GM23338 (cell line): ENCODE measurements at regions not wholly inside any gene's neighbourhood (a gene's known extent, or its start where the extent isn't known, plus 50 kb on each side); places are given as distances from the start of the nearest gene placed in this dataset.

ENCODE experiments used
- ATAC-seq: fragments of 200-7000 bp; cut with Tn5 transposase; 3 replicates; pipeline ENCODE4 v1.9.1; 2020
- DNase-seq: peaks from one replicate; pipeline ENCODE4 v3.0.0-alpha.2; 2015; ENCODE audit warnings: low spot score
- H2AFZ ChIP-seq: fragments of 200-600 bp; sonication (generic); 2 replicates; pipeline ENCODE4 v1.8.0; 2016; ENCODE audit warnings: antibody characterized with exemption, mild to moderate bottlenecking, moderate library complexity
- H3F3A ChIP-seq: fragments of 200-600 bp; sonication (generic); replicated peaks from 2 replicates; pipeline ENCODE4 v1.8.0; 2017; ENCODE audit warnings: antibody characterized with exemption, mixed run types, low read depth
- H3K27ac ChIP-seq: fragments of 200-600 bp; sonication (generic); 2 replicates; pipeline ENCODE4 v1.6.1; 2016; ENCODE audit warnings: low read depth
- H3K27me3 ChIP-seq: fragments of 200-600 bp; sonication (generic); 2 replicates; pipeline ENCODE4 v1.8.0; 2016; ENCODE audit warnings: mild to moderate bottlenecking, mixed run types, moderate library complexity; ENCODE audit not compliant: insufficient read depth
- H3K36me3 ChIP-seq: fragments of 200-600 bp; sonication (generic); 2 replicates; pipeline ENCODE4 v1.8.0; 2016; ENCODE audit warnings: mild to moderate bottlenecking; ENCODE audit not compliant: insufficient read depth
- H3K4me1 ChIP-seq: fragments of 200-600 bp; sonication (generic); 2 replicates; pipeline ENCODE4 v1.8.0; 2016; ENCODE audit warnings: mild to moderate bottlenecking, moderate library complexity; ENCODE audit not compliant: insufficient read depth
- H3K4me2 ChIP-seq: fragments of 200-600 bp; sonication (generic); 2 replicates; pipeline ENCODE4 v1.7.1; 2017; ENCODE audit warnings: mixed run types
- H3K4me3 ChIP-seq: fragments of 200-600 bp; sonication (generic); 2 replicates; pipeline ENCODE4 v1.6.1; 2016; ENCODE audit warnings: mixed run types
- H3K79me2 ChIP-seq: fragments of 200-600 bp; sonication (generic); replicated peaks from 2 replicates; pipeline ENCODE4 v1.8.0; 2017; ENCODE audit warnings: mild to moderate bottlenecking; ENCODE audit not compliant: insufficient read depth
- H3K9me2 ChIP-seq: fragments of 200-600 bp; sonication (generic); 2 replicates; pipeline ENCODE4 v1.8.0; 2017; ENCODE audit not compliant: insufficient read depth
- H4K20me1 ChIP-seq: fragments of 200-600 bp; sonication (generic); replicated peaks from 2 replicates; pipeline ENCODE4 v1.8.0; 2017; ENCODE audit warnings: mild to moderate bottlenecking; ENCODE audit not compliant: insufficient read depth
- H3K27ac Mint-ChIP-seq: 2 replicates; pipeline ENCODE4 v1.8.0; 2020; ENCODE audit warnings: inconsistent platforms, mild to moderate bottlenecking, moderate library complexity, mixed read lengths
- H3K27me3 Mint-ChIP-seq: 3 replicates; pipeline ENCODE4 v1.8.0; 2022; ENCODE audit warnings: low read depth, mild to moderate bottlenecking, moderate library complexity, mixed read lengths, inconsistent platforms; ENCODE audit not compliant: insufficient read depth, poor library complexity
- H3K36me3 Mint-ChIP-seq: 3 replicates; pipeline ENCODE4 v1.8.0; 2021; ENCODE audit warnings: low read depth, mild to moderate bottlenecking, inconsistent platforms, moderate library complexity, mixed read lengths
- H3K4me1 Mint-ChIP-seq: 3 replicates; pipeline ENCODE4 v1.8.0; 2020; ENCODE audit warnings: mild to moderate bottlenecking, inconsistent platforms, mixed read lengths
- H3K4me3 Mint-ChIP-seq: 3 replicates; pipeline ENCODE4 v1.8.0; 2021; ENCODE audit warnings: moderate library complexity, mild to moderate bottlenecking, inconsistent platforms, mixed read lengths
- H3K9me3 Mint-ChIP-seq: 3 replicates; pipeline ENCODE4 v1.8.0; 2020; ENCODE audit warnings: moderate library complexity, mild to moderate bottlenecking, inconsistent platforms, mixed read lengths
- ETS1 ChIP-seq: IDR thresholded peaks from 2 replicates; pipeline ENCODE4 v1.6.1; 2016; ENCODE audit warnings: antibody characterized with exemption
- EZH2phosphoT487 ChIP-seq: fragments of 200-600 bp; sonication (generic); IDR thresholded peaks from one replicate; pipeline ENCODE4 v1.8.1; 2018; ENCODE audit warnings: antibody characterized with exemption; ENCODE audit not compliant: unreplicated experiment
- JUNB ChIP-seq: IDR thresholded peaks from one replicate; pipeline ENCODE4 v1.6.1; 2016; ENCODE audit warnings: antibody characterized with exemption; ENCODE audit not compliant: unreplicated experiment
- NANOG ChIP-seq: IDR thresholded peaks from 2 replicates; pipeline ENCODE4 v1.6.1; 2016; ENCODE audit warnings: antibody characterized with exemption, borderline replicate concordance
- REST ChIP-seq: IDR thresholded peaks from one replicate; pipeline ENCODE4 v1.6.1; 2018; ENCODE audit warnings: antibody characterized with exemption; ENCODE audit not compliant: unreplicated experiment
- ZNF114 ChIP-seq: fragments of 250-450 bp; sonication (Bioruptor Pico); IDR thresholded peaks from 2 replicates; pipeline ENCODE4 v1.5.0; 2020; ENCODE audit warnings: mild to moderate bottlenecking, moderate library complexity
- ZNF331 ChIP-seq: fragments of 250-450 bp; sonication (Bioruptor Pico); IDR thresholded peaks from 2 replicates; pipeline ENCODE4 v1.5.0; 2020; ENCODE audit warnings: low read depth, mild to moderate bottlenecking, moderate library complexity

GRCh38 chr12:103205906-103206305, 248.4 kb downstream of the ASCL1 start (continued):
- TF ChIP-seq ETS1 (no peak), EZH2phosphoT487 (no peak), REST (no peak)

DNA sequence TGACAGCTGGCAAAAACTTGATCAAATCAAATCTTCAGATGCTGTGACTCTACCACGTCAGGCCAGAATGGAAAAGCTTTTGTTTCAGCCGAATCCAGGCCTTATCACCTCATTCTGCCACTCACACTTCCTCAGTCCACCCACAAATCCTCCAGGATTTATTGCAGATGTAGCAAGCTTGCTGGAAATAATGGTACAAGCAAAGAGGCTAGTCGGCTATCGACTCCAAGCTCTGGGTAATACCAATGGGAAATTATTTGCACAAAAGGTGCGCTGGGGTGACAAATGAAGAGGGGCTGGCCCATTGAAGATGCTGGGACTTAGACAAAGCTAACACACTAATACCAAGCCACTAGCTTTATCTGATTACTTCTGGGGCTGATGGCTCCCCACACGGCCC, 250.5 kb downstream of the ASCL1 start:
- H3K27me3 Mint-ChIP-seq: no peaks in the 10 kb centered on the region
- H3K79me2 ChIP-seq: no peaks in the 10 kb centered on the region
- no peaks in the 10 kb centered on the region for H3K36me3 Mint-ChIP-seq
- no peaks in the 10 kb centered on the region for H4K20me1 ChIP-seq
- H3K4me1 Mint-ChIP-seq: no peaks in the 10 kb centered on the region
- peaks cover 6% of the 10 kb centered on the region for H3K9me2 ChIP-seq
- no peak overlapping the region for H3K4me2 ChIP-seq
- no peak overlapping the region for H3K4me3 ChIP-seq
- no peak overlapping the region for H3K4me3 Mint-ChIP-seq
- no peaks in the 10 kb centered on the region for H3K27me3 ChIP-seq
- ATAC-seq (no peak), DNase-seq (no peak)
- H3K9me3 Mint-ChIP-seq: no peaks in the 10 kb centered on the region
- H3K27ac ChIP-seq: no peak overlapping the region
- no peak for TF ChIP-seq ZNF331 (CRISPR knock-in tag)
- no peak for TF ChIP-seq JUNB
- no peak for TF ChIP-seq ETS1
- no peaks in the 10 kb centered on the region for H3K36me3 ChIP-seq
- no peak overlapping the region; the same call in 1 of the 2 replicates for H2AFZ ChIP-seq
- H3K4me1 ChIP-seq: no peaks in the 10 kb centered on the region
- no peaks in the 10 kb centered on the region for H3F3A ChIP-seq
- no peak overlapping the region for H3K27ac Mint-ChIP-seq

- DNase-seq (no peak), ATAC-seq (no peak)
- Histone ChIP-seq H2AFZ (no peak overlapping the region), H3K79me2 (no peaks in the 10 kb centered on the region), H3K27me3 (no peaks in the 10 kb centered on the region), H3K27ac (no peak overlapping the region), H3K4me3 (no peak overlapping the region), H3K4me2 (no peak overlapping the region), H3K9me2 (peaks cover 8% of the 10 kb centered on the region), H4K20me1 (no peaks in the 10 kb centered on the region), H3K4me1 (no peaks in the 10 kb centered on the region), H3F3A (no peaks in the 10 kb centered on the region), H3K36me3 (no peaks in the 10 kb centered on the region)
- Mint-ChIP-seq H3K9me3 (no peaks in the 10 kb centered on the region), H3K27ac (no peak overlapping the region), H3K36me3 (no peaks in the 10 kb centered on the region), H3K4me1 (no peaks in the 10 kb centered on the region), H3K4me3 (no peak overlapping the region), H3K27me3 (peaks cover 2% of the 10 kb centered on the region)
- TF ChIP-seq ZNF331 (CRISPR knock-in tag): no peak
- no peak for TF ChIP-seq ETS1
- TF ChIP-seq NANOG: no peak
- no peak for TF ChIP-seq ZNF114 (CRISPR knock-in tag)
Measured at GRCh38 chr12:103241184-103241583, 254.6 kb downstream of the C12orf42 start.
